Neural crest cell (in vitro differentiated cells): ENCODE measurements at regions not wholly inside any gene's neighbourhood (a gene's known extent, or its start where the extent isn't known, plus 50 kb on each side); places are given as distances from the start of the nearest gene placed in this dataset.

Source experiments
- DNase-seq: peaks from one replicate; pipeline ENCODE4 v3.0.0; 2021; ENCODE audit warnings: low read depth, mixed read lengths, low spot score
- H3K27ac Mint-ChIP-seq: one replicate; pipeline ENCODE4 v1.8.0; 2021; ENCODE audit warnings: mild to moderate bottlenecking, mixed read lengths; ENCODE audit not compliant: unreplicated experiment
- H3K27me3 Mint-ChIP-seq: 2 replicates; pipeline ENCODE4 v1.8.0; 2021; ENCODE audit warnings: low read depth, mild to moderate bottlenecking, mixed read lengths
- H3K36me3 Mint-ChIP-seq: 2 replicates; pipeline ENCODE4 v1.8.0; 2021; ENCODE audit warnings: low read depth, mild to moderate bottlenecking, mixed read lengths
- H3K4me1 Mint-ChIP-seq: 2 replicates; pipeline ENCODE4 v1.8.0; 2021; ENCODE audit warnings: mixed read lengths
- H3K4me3 Mint-ChIP-seq: one replicate; pipeline ENCODE4 v1.8.0; 2021; ENCODE audit warnings: mild to moderate bottlenecking, mixed read lengths
- H3K9me3 Mint-ChIP-seq: 2 replicates; pipeline ENCODE4 v1.8.0; 2021; ENCODE audit warnings: mixed read lengths
- CTCF ChIP-seq: fragments of 200-600 bp; sonication (generic); conservative IDR thresholded peaks from 2 replicates; pipeline ENCODE4 v1.5.0; 2021; ENCODE audit warnings: antibody characterized with exemption, mild to moderate bottlenecking

GRCh38 chr6:94511502-94512088, 1065.7 kb upstream of the MANEA start:
- no peaks in the 10 kb centered on the region for H3K4me1 Mint-ChIP-seq
- no peaks in the 10 kb centered on the region for H3K27me3 Mint-ChIP-seq
- peaks cover 6% of the 10 kb centered on the region for H3K9me3 Mint-ChIP-seq
- no peak overlapping the region for H3K4me3 Mint-ChIP-seq
- no peak for DNase-seq
- no peak for TF ChIP-seq CTCF
- no peak overlapping the region for H3K27ac Mint-ChIP-seq
- H3K36me3 Mint-ChIP-seq = no peaks in the 10 kb centered on the region

- Mint-ChIP-seq H3K9me3 (no peaks in the 10 kb centered on the region), H3K4me1 (no peaks in the 10 kb centered on the region), H3K36me3 (no peaks in the 10 kb centered on the region), H3K4me3 (no peak overlapping the region), H3K27ac (no peak overlapping the region), H3K27me3 (no peaks in the 10 kb centered on the region)
- DNase-seq = no peak
- TF ChIP-seq CTCF = no peak
These were observed 1066.5 kb upstream of the MANEA start for GRCh38 chr6:94510877-94511276.

- no peak for TF ChIP-seq CTCF
- Mint-ChIP-seq H3K36me3 (no peaks in the 10 kb centered on the region), H3K27me3 (no peaks in the 10 kb centered on the region), H3K27ac (no peak overlapping the region), H3K4me1 (no peaks in the 10 kb centered on the region), H3K4me3 (no peak overlapping the region), H3K9me3 (no peaks in the 10 kb centered on the region)
- DNase-seq = no peak
These were observed 1075.8 kb upstream of the MANEA start for GRCh38 chr6:94501516-94501915.

GRCh38 chr6:94498099-94498498, 1078.7 kb upstream of the EPHA7 start:
- Mint-ChIP-seq H3K4me1 (no peaks in the 10 kb centered on the region), H3K36me3 (no peaks in the 10 kb centered on the region), H3K27me3 (no peaks in the 10 kb centered on the region)

GRCh38 chr6:94494500-94494899, 1075.1 kb upstream of the EPHA7 start:
- no peak for DNase-seq
- no peaks in the 10 kb centered on the region for H3K27me3 Mint-ChIP-seq
- no peak overlapping the region for H3K27ac Mint-ChIP-seq
- no peaks in the 10 kb centered on the region for H3K36me3 Mint-ChIP-seq
- no peak overlapping the region for H3K4me3 Mint-ChIP-seq
- H3K4me1 Mint-ChIP-seq = no peaks in the 10 kb centered on the region
- H3K9me3 Mint-ChIP-seq = no peaks in the 10 kb centered on the region
- TF ChIP-seq CTCF = no peak

More at GRCh38 chr6:94498099-94498498, 1078.7 kb upstream of the EPHA7 start:
- H3K4me3 Mint-ChIP-seq = no peak overlapping the region
- no peak for DNase-seq
- no peak for TF ChIP-seq CTCF
- H3K27ac Mint-ChIP-seq = no peak overlapping the region
- no peaks in the 10 kb centered on the region for H3K9me3 Mint-ChIP-seq

GRCh38 chr6:94487371-94487770, 1068.0 kb upstream of the EPHA7 start:
- H3K27me3 Mint-ChIP-seq = no peaks in the 10 kb centered on the region
- no peak overlapping the region for H3K4me3 Mint-ChIP-seq
- H3K9me3 Mint-ChIP-seq = no peaks in the 10 kb centered on the region
- DNase-seq = no peak
- H3K36me3 Mint-ChIP-seq = no peaks in the 10 kb centered on the region
- no peak for TF ChIP-seq CTCF
- no peak overlapping the region for H3K27ac Mint-ChIP-seq
- H3K4me1 Mint-ChIP-seq = no peaks in the 10 kb centered on the region
